ENCODE measurements at regions not wholly inside any gene's neighbourhood (a gene's known extent, or its start where the extent isn't known, plus 50 kb on each side); places are given as distances from the start of the nearest gene placed in this dataset.

- DNase-seq (ENCODE audit: low read depth in 2 of 2) = no peak
These were observed 164.5 kb upstream of the NPVF start for GRCh38 chr7:25392588-25393338.

DNA sequence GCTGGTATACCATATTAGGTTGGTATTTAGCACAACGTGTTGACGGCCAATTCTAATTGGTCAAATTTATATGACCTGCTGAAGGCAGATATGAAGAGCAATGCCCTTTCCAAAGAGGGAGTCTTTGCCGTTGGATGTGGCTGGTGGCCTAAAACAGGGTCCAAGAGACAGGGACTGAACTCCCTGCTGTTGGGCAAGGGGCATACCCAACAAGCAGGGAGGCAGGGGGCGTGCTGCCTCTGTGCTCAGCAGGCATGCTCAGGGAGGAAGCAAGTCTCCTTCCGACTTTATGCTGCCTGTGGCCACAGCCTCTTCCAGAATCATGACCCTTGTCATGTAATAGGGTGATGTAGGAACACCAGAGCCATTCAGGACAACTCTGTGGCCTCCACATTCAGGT is 167.7 kb upstream of the NPVF start:
- DNase-seq (ENCODE audit: low read depth in 2 of 2) = no peak

- DNase-seq (ENCODE audit: low read depth in 2 of 2) = no peak
These were observed 168.4 kb upstream of the NPVF start for GRCh38 chr7:25396668-25397067.

- DNase-seq (ENCODE audit: low read depth in 2 of 2) = no peak
These were observed 170.1 kb upstream of the NPVF start for GRCh38 chr7:25398418-25398817.

- no peak for DNase-seq (ENCODE audit: low read depth in 2 of 2)
These were observed 170.9 kb upstream of the NPVF start for GRCh38 chr7:25399000-25399750.

- DNase-seq (ENCODE audit: low read depth in 2 of 2) = no peak
These were observed 174.2 kb upstream of the NPVF start for GRCh38 chr7:25402532-25402931.

GRCh38 chr7:25405736-25406135 is 177.4 kb upstream of the NPVF start:
- no peak for DNase-seq (ENCODE audit: low read depth in 2 of 2)

- DNase-seq (ENCODE audit: low read depth in 2 of 2) = no peak
These were observed 178.8 kb upstream of the NPVF start for GRCh38 chr7:25407053-25407452.

DNA sequence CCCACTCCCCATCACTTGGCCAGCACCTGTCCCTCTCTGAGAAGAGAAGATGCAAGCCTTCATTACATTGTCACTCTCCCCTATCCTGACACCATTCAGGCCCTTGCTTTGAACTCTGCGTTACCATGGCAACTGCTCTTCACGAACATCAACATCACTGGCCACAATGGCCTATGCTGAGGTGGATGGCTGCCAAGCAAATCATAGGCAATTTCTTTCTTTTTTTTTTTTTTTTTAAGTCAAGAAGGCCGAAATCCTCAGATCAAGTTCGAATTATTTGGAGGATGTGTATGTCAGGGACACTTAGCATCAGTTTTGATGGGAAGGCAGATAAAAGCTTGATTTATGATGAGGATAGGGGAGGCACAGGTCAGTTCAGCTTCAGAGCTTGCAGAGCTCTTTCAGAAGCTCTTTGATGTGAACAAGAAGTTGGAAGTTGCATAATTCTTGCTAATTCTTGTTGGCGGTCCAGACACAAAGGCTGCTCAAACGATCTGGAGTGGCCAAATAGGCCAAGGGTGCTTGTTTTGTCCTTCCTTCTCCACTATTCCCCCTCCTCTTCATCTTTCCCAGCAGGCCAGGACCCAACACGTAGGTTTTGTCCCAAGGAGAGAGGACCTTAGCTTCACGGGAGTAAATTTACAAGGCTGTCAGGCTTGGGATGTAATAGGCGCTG is 179.9 kb upstream of the NPVF start:
- no peak for DNase-seq (ENCODE audit: low read depth in 2 of 2)

GRCh38 chr7:25408876-25409275 is 180.6 kb upstream of the NPVF start:
- DNase-seq (ENCODE audit: low read depth in 2 of 2) = no peak

DNA sequence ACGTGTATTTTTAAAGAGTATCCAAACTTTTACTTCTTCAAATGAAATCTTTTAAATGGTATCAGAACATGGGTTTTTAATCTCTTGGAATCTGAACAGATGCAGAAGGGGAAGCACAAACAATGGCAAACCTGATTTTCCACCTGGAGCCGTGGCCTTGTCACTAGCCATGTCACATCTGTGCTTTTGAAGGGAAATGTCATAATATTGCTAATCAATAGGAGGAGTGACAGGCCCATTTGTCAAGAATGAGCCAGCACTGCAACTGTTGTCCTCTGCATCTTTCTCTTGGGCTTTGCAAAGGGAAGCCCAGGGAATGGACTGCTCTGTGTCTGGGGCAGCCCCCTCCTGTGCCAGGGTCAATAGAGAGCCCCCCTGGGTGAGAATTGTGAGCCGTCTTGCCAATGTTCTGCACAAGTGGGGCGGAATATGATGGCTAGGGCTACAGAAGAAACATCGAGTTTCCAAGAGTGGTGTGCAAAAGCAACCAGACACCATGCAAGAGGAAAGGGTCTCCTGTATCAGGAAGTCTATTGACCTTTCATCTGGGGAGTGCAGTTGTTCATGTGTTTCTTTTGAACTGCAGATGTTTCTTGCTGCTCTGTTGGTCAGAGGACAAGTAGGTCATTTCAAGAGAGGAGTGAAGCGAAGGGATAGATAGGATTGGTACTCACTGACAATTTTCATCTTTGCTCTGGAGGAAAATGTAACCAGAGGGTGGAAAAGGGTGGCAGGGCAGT is 181.8 kb upstream of the NPVF start:
- no peak for DNase-seq (ENCODE audit: low read depth in 2 of 2)

DNA sequence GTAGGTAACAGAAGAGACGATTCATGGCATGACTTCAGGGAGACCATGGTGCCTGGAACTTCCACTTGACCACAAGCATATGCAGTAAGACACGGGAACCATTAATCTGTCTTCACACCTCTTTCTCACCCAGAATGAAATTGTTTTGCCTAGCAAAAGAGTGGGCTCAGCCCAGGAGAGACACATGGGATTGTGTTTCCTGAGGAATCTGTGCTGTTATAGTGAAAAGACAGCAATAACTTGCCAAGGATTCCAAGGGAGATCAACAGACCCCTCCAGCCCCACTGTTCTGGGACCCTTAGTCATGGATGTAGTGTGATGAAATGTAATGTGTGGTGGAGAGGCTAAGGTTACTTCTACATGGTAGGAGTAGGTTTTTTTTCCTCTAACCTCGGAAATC is 192.5 kb upstream of the NPVF start:
- DNase-seq (ENCODE audit: low read depth in 2 of 2) = no peak

- DNase-seq (ENCODE audit: low read depth in 2 of 2) = no peak
These were observed 195.8 kb upstream of the NPVF start for GRCh38 chr7:25424113-25424512.

DNA sequence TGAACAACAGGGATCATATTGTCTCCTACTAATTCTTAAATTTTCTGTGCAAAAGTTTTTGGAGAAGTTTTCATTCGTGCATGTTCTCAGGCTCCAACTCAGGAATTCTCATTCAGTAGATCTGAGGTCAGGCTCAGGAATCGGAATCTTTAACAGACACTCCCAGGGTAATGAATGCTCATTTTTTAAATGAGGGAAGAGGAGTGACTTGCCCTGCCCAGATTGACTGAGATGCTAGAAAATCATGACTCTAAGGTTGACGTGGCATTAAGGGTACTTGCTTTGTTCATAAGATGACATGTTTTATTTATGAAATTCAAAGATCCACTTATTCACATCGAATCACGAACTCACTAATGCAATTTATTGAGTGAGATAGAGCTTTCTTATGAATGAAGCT is 196.6 kb upstream of the NPVF start:
- DNase-seq (ENCODE audit: low read depth in 2 of 2) = no peak

DNA sequence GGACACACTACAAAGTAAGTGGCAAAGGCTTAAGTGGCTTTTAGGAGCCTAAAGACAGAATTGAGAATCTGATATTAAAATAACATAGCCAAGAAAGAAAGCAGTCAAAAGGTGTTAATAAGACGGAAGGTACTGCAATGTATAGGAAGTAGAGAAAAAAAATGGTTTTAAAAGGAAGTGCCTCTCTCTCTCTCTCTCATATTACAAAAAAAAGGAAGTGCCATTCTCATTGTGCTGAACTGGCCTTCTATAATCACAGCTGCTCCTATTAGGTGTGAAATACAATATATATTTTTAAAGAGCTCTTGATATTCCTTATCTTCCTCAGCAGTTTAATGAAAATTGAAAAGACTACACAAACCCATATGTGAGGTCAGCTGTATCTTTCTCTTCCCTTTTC is 199.4 kb upstream of the NPVF start:
- DNase-seq (ENCODE audit: low read depth in 2 of 2) = no peak

DNA sequence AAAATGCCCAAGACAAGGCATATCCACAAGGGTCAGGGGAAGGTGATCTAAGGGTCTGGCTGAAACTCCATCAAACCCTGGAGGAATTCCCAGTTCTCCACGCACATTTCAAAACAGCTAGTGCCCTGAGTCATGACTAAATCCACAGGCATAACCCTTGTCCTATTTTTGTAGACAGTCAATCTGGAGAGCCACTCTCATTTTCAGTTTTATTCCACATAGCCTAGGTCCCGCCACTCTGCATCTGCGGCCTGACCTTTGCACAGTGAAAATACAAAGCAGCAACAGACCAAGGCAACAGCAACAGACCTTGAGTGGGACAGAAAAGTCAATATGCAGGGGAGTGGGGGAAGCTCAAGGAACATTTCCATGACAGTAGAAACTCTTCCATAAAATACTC is 201.4 kb upstream of the NPVF start:
- no peak for DNase-seq (ENCODE audit: low read depth in 2 of 2)

DNA sequence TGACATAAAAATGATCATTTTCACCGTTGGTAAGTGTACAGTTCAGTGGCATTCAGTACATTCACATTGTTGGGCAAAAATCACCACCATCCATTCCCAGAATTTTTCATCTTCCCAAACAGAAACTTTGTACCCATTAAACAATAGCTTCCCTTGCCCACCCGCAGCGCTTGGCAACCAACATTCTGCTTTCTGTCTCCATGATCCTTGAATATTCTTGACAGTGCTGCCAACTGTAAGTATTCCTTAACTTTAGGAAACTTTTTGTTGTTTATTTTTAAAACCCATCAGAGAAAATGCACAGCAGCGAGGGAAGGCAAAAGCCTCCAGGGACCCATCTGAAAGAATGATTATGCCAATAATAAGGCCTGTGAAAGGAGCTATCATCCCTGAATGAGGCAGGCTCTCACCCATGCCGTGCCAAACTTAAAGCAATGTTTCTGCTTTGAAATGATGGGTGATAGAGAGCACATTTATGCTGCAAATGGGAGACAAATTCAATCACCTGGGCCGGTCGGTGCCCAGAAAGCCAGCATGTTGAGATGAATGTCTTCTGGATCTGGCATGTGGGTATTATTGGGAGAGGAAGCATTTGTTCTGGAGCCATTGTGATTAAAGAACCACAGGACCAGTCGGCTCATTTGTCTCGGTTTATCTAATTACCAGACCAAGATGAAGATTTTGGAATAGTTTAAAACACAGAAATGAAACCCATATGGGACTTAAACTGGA is 202.1 kb upstream of the NPVF start:
- no peak for DNase-seq (ENCODE audit: low read depth in 2 of 2)

DNA sequence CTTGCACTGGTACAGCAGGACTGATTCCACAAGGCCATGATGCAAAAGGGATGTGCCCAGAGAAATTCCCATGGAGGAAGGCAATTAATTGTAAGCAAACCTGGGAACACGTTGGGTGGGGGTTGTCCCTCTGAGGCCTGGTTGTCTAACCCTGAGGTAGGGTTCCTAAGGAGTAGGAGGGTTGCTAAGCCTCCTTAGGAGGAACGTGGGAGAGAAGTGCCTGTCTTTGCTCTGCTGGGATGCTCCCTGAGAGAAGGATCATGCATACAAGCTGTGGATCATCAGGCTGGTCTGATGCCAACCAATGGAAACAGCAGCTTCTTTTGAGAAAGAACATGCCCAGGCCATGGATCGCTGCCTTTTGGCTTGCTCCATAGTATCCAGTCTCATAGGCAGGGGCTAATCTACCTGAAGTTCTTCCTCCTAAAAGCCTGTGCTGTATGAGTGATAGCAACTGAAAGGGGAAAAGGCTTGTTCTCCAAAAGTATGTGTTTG is 203.7 kb upstream of the NPVF start:
- no peak for DNase-seq (ENCODE audit: low read depth in 2 of 2)

DNA sequence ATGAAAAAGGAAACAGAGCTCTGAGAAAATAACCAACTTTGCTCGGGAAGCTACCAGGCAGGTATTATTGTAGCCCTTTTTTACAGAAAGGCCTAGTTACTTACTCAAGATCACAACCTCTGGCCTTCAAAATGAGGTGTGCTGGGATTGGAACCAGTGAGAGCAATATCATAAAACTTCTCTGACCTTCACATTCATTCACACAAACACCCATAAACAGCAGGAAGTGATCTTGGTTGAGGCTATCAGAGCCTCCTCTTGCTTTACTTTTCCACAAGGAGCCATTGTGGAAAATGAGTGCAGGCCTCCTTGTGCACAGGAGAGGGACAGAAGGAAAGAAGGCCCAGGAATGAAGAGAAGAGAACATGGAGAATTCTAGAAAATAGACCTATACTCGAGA is 204.5 kb upstream of the NPVF start:
- DNase-seq (ENCODE audit: low read depth in 2 of 2) = no peak

DNA sequence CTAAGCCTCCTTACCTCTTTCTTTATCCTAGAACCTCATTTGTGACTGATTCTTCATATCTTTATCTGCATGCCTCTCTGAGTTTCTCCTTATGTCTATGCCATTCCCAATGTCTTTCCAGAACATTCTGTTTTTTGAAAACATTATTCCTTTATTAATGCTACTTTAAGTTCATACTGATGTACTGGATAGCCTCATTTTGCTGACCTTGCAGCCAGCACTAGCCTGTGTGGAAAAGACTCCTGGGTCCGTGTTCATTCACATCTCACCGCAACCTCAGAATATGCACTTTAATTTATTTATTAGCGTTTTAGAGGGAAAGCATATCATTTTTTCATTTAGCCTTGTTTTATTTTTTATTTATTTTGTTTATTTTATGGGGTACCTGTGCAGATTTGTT is 208.1 kb upstream of the NPVF start:
- DNase-seq (ENCODE audit: low read depth in 2 of 2) = no peak

DNA sequence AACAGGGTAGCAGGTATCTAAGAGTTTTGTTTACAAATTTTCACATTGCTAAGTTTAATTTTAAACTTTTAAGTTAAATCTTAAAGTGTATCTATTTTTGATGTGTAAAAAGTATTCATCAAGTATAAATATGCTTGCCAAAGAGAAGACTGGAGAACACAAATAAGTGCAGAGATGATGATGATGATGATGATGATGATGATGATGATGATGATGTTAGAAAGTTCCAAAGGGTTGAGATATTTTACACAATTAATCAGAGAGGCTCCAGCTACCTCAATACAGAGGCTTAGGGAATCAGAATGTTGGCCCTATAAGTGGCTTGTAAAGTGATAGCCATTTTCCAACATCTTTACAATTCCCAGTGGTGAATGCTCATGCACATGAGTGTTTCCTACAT is 209.0 kb upstream of the NPVF start:
- DNase-seq (ENCODE audit: low read depth in 2 of 2) = no peak

Data from fibroblast of skin of left quadriceps (primary cell).